CD4-positive, CD25-positive, alpha-beta regulatory T cell (primary cell): ENCODE measurements at regions not wholly inside any gene's neighbourhood (a gene's known extent, or its start where the extent isn't known, plus 50 kb on each side); places are given as distances from the start of the nearest gene placed in this dataset.

Experiments
- ATAC-seq, 2 donors: fragments of 150-1000 bp; cut with Tn5 transposase; one replicate each; pipeline ENCODE4 v1.10.0; 2021; ENCODE audit warnings: low read depth in 2 of 2, moderate number of reproducible peaks in 2 of 2, moderate library complexity in 1 of 2
- DNase-seq, 3 donors: peaks; one replicate each; pipeline versions ENCODE4 v3.0.0 to v3.0.0-alpha.2; 2012 to 2022; ENCODE audit warnings: mixed read lengths in 1 of 3
- H3K27ac ChIP-seq: one replicate; pipeline ENCODE4 v1.7.0; 2013; ENCODE audit warnings: mild to moderate bottlenecking, low read length; ENCODE audit not compliant: insufficient read depth, poor library complexity, severe bottlenecking
- H3K27me3 ChIP-seq: one replicate; pipeline ENCODE4 v1.7.0; 2013; ENCODE audit warnings: low read length; ENCODE audit not compliant: control insufficient read depth, insufficient read depth
- H3K36me3 ChIP-seq: one replicate; pipeline ENCODE4 v1.7.0; 2013; ENCODE audit warnings: mild to moderate bottlenecking, low read length, moderate library complexity; ENCODE audit not compliant: control insufficient read depth, insufficient read depth
- H3K4me1 ChIP-seq: 2 replicates; pipeline ENCODE4 v1.7.0; 2013; ENCODE audit warnings: mild to moderate bottlenecking, low read length; ENCODE audit not compliant: insufficient read depth, control insufficient read depth, poor library complexity, severe bottlenecking
- H3K4me3 ChIP-seq: one replicate; pipeline ENCODE4 v1.7.0; 2013; ENCODE audit warnings: low read depth, mild to moderate bottlenecking, low read length, moderate library complexity
- H3K9me3 ChIP-seq, 2 experiments: 1 replicate in 1 of 2; 2 replicates in 1 of 2; pipeline ENCODE4 v1.7.0; 2013; ENCODE audit warnings: low read length in 2 of 2, mild to moderate bottlenecking in 1 of 2, moderate library complexity in 1 of 2; ENCODE audit not compliant: control insufficient read depth in 2 of 2
- H3K27ac Mint-ChIP-seq, 3 donors: one replicate each; pipeline ENCODE4 v1.8.0; 2020 to 2022; ENCODE audit warnings: mild to moderate bottlenecking in 3 of 3, mixed read lengths in 3 of 3, moderate library complexity in 2 of 3
- H3K27me3 Mint-ChIP-seq: one replicate; pipeline ENCODE4 v1.8.0; 2022; ENCODE audit warnings: mild to moderate bottlenecking, mixed read lengths
- H3K36me3 Mint-ChIP-seq: one replicate; pipeline ENCODE4 v1.8.0; 2020; ENCODE audit warnings: mixed read lengths
- H3K4me1 Mint-ChIP-seq, 4 donors: one replicate each; pipeline ENCODE4 v1.8.0; 2020 to 2022; ENCODE audit warnings: mixed read lengths in 4 of 4, mild to moderate bottlenecking in 1 of 4
- H3K4me3 Mint-ChIP-seq, 4 donors: one replicate each; pipeline ENCODE4 v1.8.0; 2020 to 2022; ENCODE audit warnings: mild to moderate bottlenecking in 4 of 4, mixed read lengths in 4 of 4, moderate library complexity in 3 of 4
- H3K9me3 Mint-ChIP-seq, 7 donors: one replicate each; pipeline ENCODE4 v1.8.0; 2020 to 2022; ENCODE audit warnings: mixed read lengths in 7 of 7, mild to moderate bottlenecking in 3 of 7, moderate library complexity in 2 of 7

DNA sequence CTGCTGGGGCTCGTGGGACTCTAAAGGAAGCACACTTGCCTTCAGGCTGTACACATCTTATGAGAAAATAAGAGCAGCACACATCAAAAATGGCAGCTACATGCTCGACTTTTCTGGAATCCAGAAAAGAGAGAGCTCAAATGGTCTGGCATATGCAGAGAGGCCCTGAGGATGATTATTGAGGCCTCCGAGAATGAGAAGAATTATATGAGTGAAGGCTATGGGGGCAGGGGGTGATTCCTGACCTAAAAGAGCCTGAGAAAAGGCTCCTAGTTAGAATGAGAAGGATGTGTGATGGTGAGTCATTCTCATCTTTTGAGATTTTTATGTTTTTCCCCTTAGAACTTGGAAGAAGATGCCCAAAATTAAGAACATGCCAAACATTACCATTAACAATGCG is 97.1 kb downstream of the HSPH1 start:
- no peak overlapping the region for H3K27ac Mint-ChIP-seq
- Histone ChIP-seq H3K4me3 (no peak overlapping the region), H3K4me1 (no peaks in the 10 kb centered on the region), H3K27ac (no peak overlapping the region), H3K9me3 (no peaks in the 10 kb centered on the region), H3K36me3 (no peaks in the 10 kb centered on the region), H3K27me3 (peaks cover 4% of the 10 kb centered on the region)
- H3K4me1 Mint-ChIP-seq: no peaks in the 10 kb centered on the region
- ATAC-seq (no peak), DNase-seq (no peak)
- H3K4me3 Mint-ChIP-seq: no peak overlapping the region
- H3K27me3 Mint-ChIP-seq: peaks cover 4% of the 10 kb centered on the region
- H3K9me3 Mint-ChIP-seq: peaks cover 0 to 5% (median 1%) of the 10 kb centered on the region in 7 donors
- no peaks in the 10 kb centered on the region for H3K36me3 Mint-ChIP-seq

DNA sequence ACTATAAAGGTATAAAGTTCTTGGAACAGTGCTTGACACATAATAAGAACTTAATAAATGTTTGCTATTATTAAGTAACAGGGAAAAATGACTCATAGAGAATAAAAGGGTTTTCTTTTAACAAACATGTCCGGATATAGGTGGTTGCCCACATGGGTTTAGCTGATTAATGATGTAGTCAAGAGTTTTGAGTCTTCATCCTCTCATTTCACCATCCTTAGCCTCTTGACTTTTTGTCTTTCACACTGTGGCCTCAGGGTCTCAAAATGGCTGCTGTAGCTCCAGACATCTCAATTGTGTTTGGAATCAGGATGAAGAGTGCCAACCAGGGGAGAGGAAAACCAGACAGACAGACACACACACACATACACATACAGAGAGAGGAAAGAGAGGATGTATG is 97.9 kb downstream of the HSPH1 start:
- ATAC-seq (no peak), DNase-seq (no peak)
- Histone ChIP-seq H3K27ac (no peak overlapping the region), H3K9me3 (no peaks in the 10 kb centered on the region), H3K4me3 (no peak overlapping the region), H3K36me3 (no peaks in the 10 kb centered on the region), H3K27me3 (peaks cover 6% of the 10 kb centered on the region), H3K4me1 (no peaks in the 10 kb centered on the region)
- Mint-ChIP-seq H3K4me3 (no peak overlapping the region), H3K36me3 (no peaks in the 10 kb centered on the region), H3K9me3 (peaks cover 0 to 5% (median 1%) of the 10 kb centered on the region in 7 donors), H3K4me1 (no peaks in the 10 kb centered on the region), H3K27ac (no peak overlapping the region), H3K27me3 (peaks cover 4% of the 10 kb centered on the region)

DNA sequence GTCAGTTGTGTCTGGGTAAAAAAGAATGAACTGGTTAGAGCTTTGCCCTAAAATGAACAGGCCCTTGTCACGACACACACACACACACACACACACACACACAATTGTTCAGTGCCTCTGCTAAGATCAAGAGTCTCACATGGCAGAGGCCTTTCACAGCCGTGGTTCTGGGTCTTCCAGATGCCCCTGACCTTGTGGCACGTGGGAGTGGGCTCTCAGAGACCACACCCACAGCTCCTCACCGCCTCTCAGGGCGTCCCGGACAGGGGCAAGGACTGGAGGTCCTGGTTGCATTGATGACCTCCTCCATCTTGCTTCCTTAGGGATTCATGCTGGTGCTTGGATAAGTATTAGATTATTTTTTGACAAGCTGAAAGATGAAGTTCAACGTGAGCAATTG is 101.0 kb downstream of the HSPH1 start:
- Mint-ChIP-seq H3K4me1 (no peaks in the 10 kb centered on the region), H3K4me3 (no peak overlapping the region), H3K27ac (no peak overlapping the region), H3K27me3 (peaks cover 3% of the 10 kb centered on the region), H3K36me3 (no peaks in the 10 kb centered on the region), H3K9me3 (peaks cover 0 to 5% (median 1%) of the 10 kb centered on the region in 7 donors)
- Histone ChIP-seq H3K36me3 (no peaks in the 10 kb centered on the region), H3K9me3 (no peaks in the 10 kb centered on the region), H3K4me3 (no peak overlapping the region), H3K27ac (no peak overlapping the region), H3K4me1 (no peaks in the 10 kb centered on the region), H3K27me3 (peaks cover 8% of the 10 kb centered on the region)
- no peak for ATAC-seq
- no peak for DNase-seq

DNA sequence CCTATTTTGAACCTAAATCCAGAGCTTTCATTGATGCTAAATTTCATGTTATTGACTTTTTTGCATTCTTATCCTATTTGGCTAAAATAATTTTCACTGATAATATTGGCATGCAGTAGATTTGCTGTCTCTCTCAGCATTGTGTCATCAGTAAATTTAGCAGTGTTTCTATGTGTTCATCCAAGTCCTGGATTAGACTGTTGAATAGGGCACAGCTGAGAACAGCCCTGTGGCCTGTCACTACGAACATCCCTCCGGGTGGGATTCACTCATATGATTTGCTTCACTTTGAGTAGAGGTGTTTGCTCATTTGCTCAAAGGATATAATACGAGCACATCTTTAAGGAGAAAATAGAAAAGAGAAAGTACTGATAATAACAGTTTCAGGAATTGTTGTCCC is 101.5 kb downstream of the HSPH1 start:
- Histone ChIP-seq H3K9me3 (no peaks in the 10 kb centered on the region), H3K4me1 (no peaks in the 10 kb centered on the region), H3K4me3 (no peak overlapping the region), H3K36me3 (no peaks in the 10 kb centered on the region), H3K27me3 (peaks cover 8% of the 10 kb centered on the region), H3K27ac (no peak overlapping the region)
- Mint-ChIP-seq H3K36me3 (no peaks in the 10 kb centered on the region), H3K9me3 (peaks cover 0 to 5% (median 1%) of the 10 kb centered on the region in 7 donors), H3K27me3 (no peaks in the 10 kb centered on the region), H3K4me3 (no peak overlapping the region), H3K27ac (no peak overlapping the region), H3K4me1 (no peaks in the 10 kb centered on the region)
- ATAC-seq: no peak
- no peak for DNase-seq

DNA sequence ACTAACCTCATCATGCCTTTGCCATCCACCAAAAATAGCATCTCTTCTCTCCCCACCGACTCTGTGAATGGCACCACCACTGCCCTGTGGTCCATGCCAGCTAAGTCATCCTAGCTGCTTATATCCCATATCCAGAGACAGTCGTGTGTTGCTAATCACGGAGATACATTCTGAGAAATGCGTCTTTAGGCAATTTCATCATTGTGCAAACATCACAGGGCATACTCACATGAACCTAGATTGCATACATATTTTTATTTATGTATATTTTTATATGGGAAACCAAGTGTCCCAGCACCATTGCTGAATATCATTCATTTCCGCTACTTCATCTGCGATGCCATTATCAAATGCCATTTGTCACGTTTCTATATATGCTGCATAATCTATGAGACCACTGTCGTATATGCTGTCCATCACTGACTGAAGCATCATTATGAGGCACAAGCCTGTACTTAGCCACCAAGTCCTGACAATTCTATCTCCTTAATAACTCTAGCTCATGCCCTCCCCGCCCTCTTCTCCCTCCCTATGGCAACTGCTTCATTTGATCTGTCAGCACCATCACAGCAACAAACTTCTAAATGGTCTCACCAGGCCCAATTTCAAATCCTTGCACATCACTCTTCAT is 104.2 kb downstream of the HSPH1 start:
- H3K4me1 Mint-ChIP-seq: no peaks in the 10 kb centered on the region
- H3K27ac ChIP-seq: no peak overlapping the region
- no peak overlapping the region for H3K27ac Mint-ChIP-seq
- no peak overlapping the region for H3K4me3 ChIP-seq
- H3K9me3 Mint-ChIP-seq: no peaks in the 10 kb centered on the region
- no peaks in the 10 kb centered on the region for H3K9me3 ChIP-seq
- peaks cover 4% of the 10 kb centered on the region for H3K27me3 ChIP-seq
- H3K4me3 Mint-ChIP-seq: no peak overlapping the region
- no peak for ATAC-seq
- H3K36me3 ChIP-seq: no peaks in the 10 kb centered on the region
- H3K4me1 ChIP-seq: no peaks in the 10 kb centered on the region
- no peaks in the 10 kb centered on the region for H3K36me3 Mint-ChIP-seq
- H3K27me3 Mint-ChIP-seq: no peaks in the 10 kb centered on the region
- no peak for DNase-seq

DNA sequence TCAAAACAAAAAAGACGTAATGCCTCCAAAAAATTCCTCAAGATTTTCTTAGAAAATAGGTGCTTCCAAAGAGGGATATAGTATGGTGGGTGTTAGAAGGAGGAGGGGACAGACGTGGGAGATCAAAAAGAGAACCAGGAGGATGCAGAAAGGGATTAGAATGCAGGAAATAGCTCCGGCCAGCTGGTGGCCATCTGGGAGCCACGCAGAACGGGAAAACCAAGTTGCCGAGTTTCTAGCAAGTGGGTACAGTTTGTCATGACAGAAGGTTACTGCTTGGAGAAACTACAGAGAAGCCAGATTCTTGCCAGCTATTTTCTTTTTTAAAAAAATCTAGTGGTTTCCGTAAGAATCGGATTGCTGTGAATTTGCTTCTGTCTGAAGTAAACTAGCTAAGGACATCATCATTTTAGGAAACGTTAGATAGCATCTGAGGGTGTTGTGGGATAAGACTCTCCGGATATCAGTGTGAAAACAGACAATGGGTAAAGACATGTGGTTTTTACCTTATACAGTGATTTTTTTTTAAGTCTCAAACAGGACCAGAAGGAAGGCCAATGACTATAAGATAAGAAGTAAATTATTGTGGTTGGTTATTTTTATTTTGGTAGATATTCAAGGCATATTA is 104.9 kb downstream of the HSPH1 start:
- Mint-ChIP-seq H3K4me3 (no peak overlapping the region), H3K27me3 (no peaks in the 10 kb centered on the region)

DNA sequence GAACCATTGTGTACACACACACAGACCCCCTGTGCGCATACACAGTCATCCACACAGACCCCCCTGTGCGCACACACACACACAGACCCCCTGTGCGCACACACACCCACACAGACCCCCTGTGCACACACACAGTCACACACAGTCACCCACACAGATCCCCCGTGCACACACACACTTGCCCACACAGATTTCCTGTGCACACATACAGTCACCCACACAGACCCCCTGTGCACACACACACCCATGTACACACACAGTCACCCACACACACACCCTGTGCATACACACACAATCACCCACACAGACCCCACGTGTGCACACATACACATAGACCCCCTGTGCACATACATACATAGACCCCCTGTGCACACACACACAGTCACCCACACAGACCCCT is 106.1 kb downstream of the HSPH1 start:
- no peak for ATAC-seq

More for the DNA sequence above, 104.9 kb downstream of the HSPH1 start:
- no peaks in the 10 kb centered on the region for H3K36me3 ChIP-seq
- H3K27me3 ChIP-seq: peaks cover 4% of the 10 kb centered on the region
- no peaks in the 10 kb centered on the region for H3K9me3 ChIP-seq
- Mint-ChIP-seq H3K4me1 (no peaks in the 10 kb centered on the region), H3K9me3 (no peaks in the 10 kb centered on the region), H3K27ac (no peak overlapping the region), H3K36me3 (no peaks in the 10 kb centered on the region)
- no peak overlapping the region for H3K4me3 ChIP-seq
- H3K27ac ChIP-seq: no peak overlapping the region
- no peaks in the 10 kb centered on the region for H3K4me1 ChIP-seq
- DNase-seq (no peak), ATAC-seq (no peak)

DNA sequence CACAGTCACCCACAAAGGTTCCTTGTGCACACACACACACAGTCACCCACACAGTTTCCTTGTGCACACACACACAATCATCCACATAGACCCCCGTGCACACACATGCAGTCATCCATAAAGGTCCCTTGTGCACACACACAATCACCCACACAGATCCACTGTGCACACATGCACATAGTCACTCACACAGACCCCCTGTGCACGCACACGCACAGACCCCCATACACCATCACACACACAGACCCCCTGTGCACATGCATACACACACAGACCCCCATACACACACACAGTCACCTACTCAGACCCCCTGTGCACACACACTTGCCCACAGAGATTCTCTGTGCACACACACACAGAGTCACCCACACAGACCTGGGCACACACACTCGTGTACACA is 107.1 kb downstream of the HSPH1 start:
- Histone ChIP-seq H3K27me3 (peaks cover 4% of the 10 kb centered on the region), H3K4me3 (no peak overlapping the region), H3K4me1 (no peaks in the 10 kb centered on the region), H3K9me3 (no peaks in the 10 kb centered on the region), H3K36me3 (no peaks in the 10 kb centered on the region), H3K27ac (no peak overlapping the region)
- DNase-seq: no peak
- no peak for ATAC-seq
- no peaks in the 10 kb centered on the region for H3K9me3 Mint-ChIP-seq
- no peaks in the 10 kb centered on the region for H3K36me3 Mint-ChIP-seq
- no peak overlapping the region for H3K27ac Mint-ChIP-seq
- peaks cover 0 to 7% (median 0%) of the 10 kb centered on the region in 4 donors for H3K4me1 Mint-ChIP-seq
- no peaks in the 10 kb centered on the region for H3K27me3 Mint-ChIP-seq
- H3K4me3 Mint-ChIP-seq: no peak overlapping the region

More for the DNA sequence above, 106.1 kb downstream of the HSPH1 start:
- Histone ChIP-seq H3K4me1 (no peaks in the 10 kb centered on the region), H3K4me3 (no peak overlapping the region), H3K9me3 (no peaks in the 10 kb centered on the region), H3K36me3 (no peaks in the 10 kb centered on the region), H3K27ac (no peak overlapping the region), H3K27me3 (peaks cover 4% of the 10 kb centered on the region)
- no peak overlapping the region for H3K4me3 Mint-ChIP-seq
- H3K4me1 Mint-ChIP-seq: peaks cover 0 to 4% (median 0%) of the 10 kb centered on the region in 4 donors
- H3K27me3 Mint-ChIP-seq: no peaks in the 10 kb centered on the region
- H3K9me3 Mint-ChIP-seq: no peaks in the 10 kb centered on the region
- no peak for DNase-seq
- H3K27ac Mint-ChIP-seq: no peak overlapping the region
- H3K36me3 Mint-ChIP-seq: no peaks in the 10 kb centered on the region
